Caco-2 (cell line): ENCODE measurements at regions not wholly inside any gene's neighbourhood (a gene's known extent, or its start where the extent isn't known, plus 50 kb on each side); places are given as distances from the start of the nearest gene placed in this dataset.

ENCODE experiments used
- BruUV-seq: library from RNA; stranded (reverse); fragments of 400-500 nt; replicated peaks from 2 replicates; lab custom pipeline; 2021; lab: Mats Ljungman, UMichigan
- CTCF ChIA-PET: fragments of 300-600 bp; sonication (Branson Sonifier 250); formaldehyde crosslinking; loops from one replicate; lab custom pipeline; 2022; ENCODE audit warnings: antibody characterized with exemption; lab: Charles Lee
- POLR2A ChIA-PET: fragments of 300-600 bp; sonication (Branson Sonifier 250); formaldehyde crosslinking; loops from one replicate; lab custom pipeline; 2022; ENCODE audit warnings: antibody characterized with exemption; lab: Charles Lee
- DNase-seq, 2 experiments: peaks; one replicate each; pipeline versions ENCODE4 v3.0.0 to v3.0.0-alpha.2; 2020 to 2022
- H3K27me3 ChIP-seq: replicated peaks from 2 replicates; pipeline ENCODE4 v1.6.0; 2011; ENCODE audit warnings: low read length; ENCODE audit not compliant: control insufficient read depth, insufficient read depth
- H3K36me3 ChIP-seq: 2 replicates; pipeline ENCODE4 v1.5.1; 2011; ENCODE audit warnings: low read length; ENCODE audit not compliant: control insufficient read depth, insufficient read depth
- H3K4me1 ChIP-seq: fragments of 250-450 bp; sonication (Bioruptor Pico); 2 replicates; pipeline ENCODE4 v1.5.1; 2020; ENCODE audit warnings: mild to moderate bottlenecking
- H3K4me3 ChIP-seq: 2 replicates; pipeline ENCODE4 v1.5.1; 2011; ENCODE audit warnings: low read depth, mild to moderate bottlenecking, control low read depth, low read length
- H3K9me3 ChIP-seq: fragments of 250-450 bp; sonication (Bioruptor Pico); 2 replicates; pipeline ENCODE4 v1.5.1; 2020; ENCODE audit warnings: mild to moderate bottlenecking, moderate library complexity
- H3K27ac Mint-ChIP-seq: one replicate; pipeline ENCODE4 v1.8.0; 2022; ENCODE audit warnings: mixed read lengths; ENCODE audit not compliant: unreplicated experiment
- H3K27me3 Mint-ChIP-seq: one replicate; pipeline ENCODE4 v1.8.0; 2022; ENCODE audit warnings: mixed read lengths; ENCODE audit not compliant: insufficient read depth, unreplicated experiment
- H3K36me3 Mint-ChIP-seq: one replicate; pipeline ENCODE4 v1.8.0; 2022; ENCODE audit warnings: mild to moderate bottlenecking, mixed read lengths; ENCODE audit not compliant: insufficient read depth, unreplicated experiment
- H3K4me1 Mint-ChIP-seq: one replicate; pipeline ENCODE4 v1.8.0; 2022; ENCODE audit warnings: low read depth, mixed read lengths; ENCODE audit not compliant: unreplicated experiment
- H3K4me3 Mint-ChIP-seq: one replicate; pipeline ENCODE4 v1.8.0; 2022; ENCODE audit warnings: mild to moderate bottlenecking, moderate library complexity, mixed read lengths; ENCODE audit not compliant: unreplicated experiment
- H3K9me3 Mint-ChIP-seq: one replicate; pipeline ENCODE4 v1.8.0; 2022; ENCODE audit warnings: mixed read lengths; ENCODE audit not compliant: unreplicated experiment
- intact Hi-C: fragments of 100-400 bp; cut with micrococcal nuclease; formaldehyde crosslinking; loops from one replicate; pipeline ENCODE4 v1.10.0; 2022; ENCODE audit not compliant: unreplicated experiment
- TF ChIP-seq, protein P1 (sequence below), 2 experiments: fragments of 200-600 bp in 1 of 2; IDR thresholded peaks; 1 replicate in 1 of 2; 2 replicates in 1 of 2; pipeline versions ENCODE4 v1.5.1 to v1.8.0; 2011 to 2022; ENCODE audit warnings: antibody characterized with exemption in 1 of 2, control low read depth in 1 of 2, inconsistent platforms in 1 of 2, low read depth in 1 of 2, low read length in 1 of 2, mild to moderate bottlenecking in 1 of 2, moderate library complexity in 1 of 2; ENCODE audit not compliant: insufficient read depth in 1 of 2, severe bottlenecking in 1 of 2, unreplicated experiment in 1 of 2

DNA sequence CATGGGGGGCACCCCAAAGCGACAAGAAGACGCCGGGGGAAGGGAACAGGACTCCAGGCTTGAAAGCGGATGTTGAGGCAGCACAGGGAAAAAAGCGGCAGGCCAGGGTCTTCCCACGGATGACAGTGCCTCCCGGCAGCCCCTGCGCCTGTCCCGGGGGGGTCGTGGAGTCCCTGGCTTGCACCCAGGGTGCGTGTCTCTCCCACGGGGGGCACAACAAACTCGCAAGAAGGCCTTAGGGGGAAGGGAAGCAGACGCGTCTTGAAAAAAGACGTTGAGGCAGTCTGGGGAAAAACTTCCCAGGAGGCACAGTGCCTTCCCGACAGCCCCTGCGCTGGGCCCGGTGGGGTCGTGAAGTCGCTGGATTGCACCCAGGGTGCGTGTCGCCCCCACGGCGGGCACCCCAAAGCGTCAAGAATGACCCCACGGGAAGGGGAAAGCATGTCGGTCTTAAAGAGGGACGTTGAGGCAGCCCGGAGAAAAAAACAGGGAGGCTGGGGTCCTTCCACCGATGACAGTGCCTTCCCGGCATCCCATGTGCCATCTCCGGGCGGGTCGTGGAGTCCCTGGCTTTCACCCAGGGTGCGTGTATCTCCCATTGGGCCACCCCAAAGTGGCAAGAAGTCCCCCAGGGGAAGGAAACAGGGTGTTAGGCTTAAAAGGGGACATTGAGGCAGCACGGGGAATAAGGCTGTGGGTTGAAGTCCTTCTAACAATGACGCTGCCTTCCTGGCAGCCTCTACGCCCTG is 159.9 kb upstream of the ALG10B start:
- ChIA-PET POLR2A (no interaction called here), CTCF (no interaction called here)
- H3K4me1 Mint-ChIP-seq, result no peaks in the 10 kb centered on the region
- Histone ChIP-seq H3K36me3 (no peaks in the 10 kb centered on the region), H3K27me3 (no peaks in the 10 kb centered on the region), H3K4me1 (no peaks in the 10 kb centered on the region), H3K9me3 (peaks cover 3% of the 10 kb centered on the region; the same call in 1 of the 2 replicates), H3K4me3 (no peak overlapping the region)
- no peak overlapping the region for H3K27ac Mint-ChIP-seq
- peaks cover 6% of the 10 kb centered on the region for H3K27me3 Mint-ChIP-seq
- H3K9me3 Mint-ChIP-seq, result no peaks in the 10 kb centered on the region
- H3K4me3 Mint-ChIP-seq, result no peak overlapping the region
- no TSS peak for BruUV-seq
- H3K36me3 Mint-ChIP-seq, result no peaks in the 10 kb centered on the region
- no peak for DNase-seq
- intact Hi-C loops, result no loop called here
- TF ChIP-seq, protein P1, sequence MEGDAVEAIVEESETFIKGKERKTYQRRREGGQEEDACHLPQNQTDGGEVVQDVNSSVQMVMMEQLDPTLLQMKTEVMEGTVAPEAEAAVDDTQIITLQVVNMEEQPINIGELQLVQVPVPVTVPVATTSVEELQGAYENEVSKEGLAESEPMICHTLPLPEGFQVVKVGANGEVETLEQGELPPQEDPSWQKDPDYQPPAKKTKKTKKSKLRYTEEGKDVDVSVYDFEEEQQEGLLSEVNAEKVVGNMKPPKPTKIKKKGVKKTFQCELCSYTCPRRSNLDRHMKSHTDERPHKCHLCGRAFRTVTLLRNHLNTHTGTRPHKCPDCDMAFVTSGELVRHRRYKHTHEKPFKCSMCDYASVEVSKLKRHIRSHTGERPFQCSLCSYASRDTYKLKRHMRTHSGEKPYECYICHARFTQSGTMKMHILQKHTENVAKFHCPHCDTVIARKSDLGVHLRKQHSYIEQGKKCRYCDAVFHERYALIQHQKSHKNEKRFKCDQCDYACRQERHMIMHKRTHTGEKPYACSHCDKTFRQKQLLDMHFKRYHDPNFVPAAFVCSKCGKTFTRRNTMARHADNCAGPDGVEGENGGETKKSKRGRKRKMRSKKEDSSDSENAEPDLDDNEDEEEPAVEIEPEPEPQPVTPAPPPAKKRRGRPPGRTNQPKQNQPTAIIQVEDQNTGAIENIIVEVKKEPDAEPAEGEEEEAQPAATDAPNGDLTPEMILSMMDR (IDR thresholded peaks at IDR 0.05; ENCODE audit: insufficient read depth in 1 of 2, low read depth in 1 of 2, low read length in 1 of 2, severe bottlenecking in 1 of 2, unreplicated experiment in 1 of 2), result no peak

DNA sequence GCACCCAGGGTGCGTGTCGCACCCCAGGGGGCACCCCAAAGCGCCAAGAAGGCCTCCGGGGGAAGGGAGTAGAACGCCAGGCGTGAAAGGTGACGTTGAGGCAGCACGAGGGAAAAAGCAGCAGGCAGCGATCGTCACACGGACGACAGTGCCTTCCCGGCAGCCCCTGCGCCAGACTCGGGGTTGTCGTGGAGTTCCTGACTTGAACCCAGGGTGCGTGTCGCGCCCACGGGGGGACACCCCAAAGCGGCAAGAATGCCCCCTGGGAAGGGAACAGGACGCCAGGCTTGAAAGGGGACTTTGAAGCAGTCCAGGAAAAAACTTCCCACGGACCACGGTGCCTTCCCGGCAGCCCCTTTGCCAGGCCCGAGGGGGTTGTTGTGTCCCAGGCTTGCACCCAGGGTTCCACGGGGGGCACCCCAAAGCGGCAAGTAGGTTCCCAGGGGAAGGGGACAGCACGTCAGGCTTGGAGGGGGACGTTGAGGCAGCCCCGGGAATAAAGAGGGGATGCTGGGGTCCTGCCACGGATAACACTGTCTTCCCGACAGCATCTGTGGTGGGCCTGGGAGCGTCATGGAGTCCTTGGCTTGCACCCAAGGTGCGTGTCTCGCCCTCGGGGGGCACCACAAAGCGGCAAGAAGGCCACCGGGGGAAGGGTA is 159.2 kb upstream of the ALG10B start:
- Histone ChIP-seq H3K9me3 (0 out of 2 replicates have a peak, but pooled peaks cover 3% of the 10 kb centered on the region), H3K27me3 (no peaks in the 10 kb centered on the region), H3K4me1 (no peaks in the 10 kb centered on the region), H3K4me3 (no peak overlapping the region), H3K36me3 (no peaks in the 10 kb centered on the region)
- no peaks in the 10 kb centered on the region for H3K4me1 Mint-ChIP-seq
- POLR2A ChIA-PET, result no interaction called here
- H3K27ac Mint-ChIP-seq, result no peak overlapping the region
- no peaks in the 10 kb centered on the region for H3K36me3 Mint-ChIP-seq
- no peak for DNase-seq
- TF ChIP-seq, protein P1 (IDR thresholded peaks at IDR 0.05; ENCODE audit: insufficient read depth in 1 of 2, low read depth in 1 of 2, low read length in 1 of 2, severe bottlenecking in 1 of 2, unreplicated experiment in 1 of 2), result no peak
- CTCF ChIA-PET, result no interaction called here
- no peak overlapping the region for H3K4me3 Mint-ChIP-seq
- intact Hi-C loops, result no loop called here
- H3K9me3 Mint-ChIP-seq, result peaks cover 6% of the 10 kb centered on the region
- no TSS peak for BruUV-seq
- peaks cover 8% of the 10 kb centered on the region for H3K27me3 Mint-ChIP-seq

DNA sequence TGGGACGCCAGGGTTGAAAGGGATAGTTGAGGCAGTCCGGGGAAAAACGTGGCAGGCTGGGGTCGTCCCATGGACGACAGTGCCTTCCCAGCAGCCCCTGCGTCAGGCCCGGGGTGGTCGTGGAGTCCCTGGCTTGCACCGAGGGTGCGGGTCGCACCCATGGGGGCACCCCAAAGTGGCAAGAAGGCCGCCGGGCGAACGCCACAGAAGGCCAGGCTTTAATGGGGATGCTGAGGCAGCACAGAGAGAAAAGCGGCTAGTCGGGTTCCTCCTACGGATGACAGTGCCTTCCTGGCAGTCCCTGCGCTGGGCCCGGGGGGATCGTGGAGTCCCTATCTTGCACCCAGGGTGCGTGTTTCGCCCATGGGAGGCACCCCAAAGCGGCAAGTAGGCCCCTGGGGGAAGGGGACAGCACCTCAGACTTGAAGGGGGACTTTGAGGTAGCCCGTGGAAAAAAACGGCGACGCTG is 158.6 kb upstream of the ALG10B start:
- TF ChIP-seq, protein P1 (IDR thresholded peaks at IDR 0.05; ENCODE audit: insufficient read depth in 1 of 2, low read depth in 1 of 2, low read length in 1 of 2, severe bottlenecking in 1 of 2, unreplicated experiment in 1 of 2), result no peak
- Mint-ChIP-seq H3K36me3 (no peaks in the 10 kb centered on the region), H3K27me3 (peaks cover 8% of the 10 kb centered on the region), H3K4me1 (no peaks in the 10 kb centered on the region), H3K27ac (no peak overlapping the region), H3K4me3 (no peak overlapping the region), H3K9me3 (peaks cover 12% of the 10 kb centered on the region)
- DNase-seq, result no peak
- ChIA-PET CTCF (no interaction called here), POLR2A (no interaction called here)
- Histone ChIP-seq H3K9me3 (0 out of 2 replicates have a peak, but pooled peaks cover 3% of the 10 kb centered on the region), H3K36me3 (no peaks in the 10 kb centered on the region), H3K4me1 (no peaks in the 10 kb centered on the region), H3K4me3 (no peak overlapping the region), H3K27me3 (no peaks in the 10 kb centered on the region)
- intact Hi-C loops, result no loop called here
- no TSS peak for BruUV-seq
